IMR-90 (cell line): ENCODE measurements at regions not wholly inside any gene's neighbourhood (a gene's known extent, or its start where the extent isn't known, plus 50 kb on each side); places are given as distances from the start of the nearest gene placed in this dataset.

Source experiments
- ATAC-seq: fragments of 200-7000 bp; cut with Tn5 transposase; 2 replicates; pipeline ENCODE4 v1.9.1; 2020; ENCODE audit warnings: low read depth, mild to moderate bottlenecking, moderate library complexity
- BruUV-seq: library from RNA; stranded (reverse); fragments of 400-500 nt; replicated peaks from 2 replicates; lab custom pipeline; 2021; lab: Mats Ljungman, UMichigan
- CTCF ChIA-PET: fragments of 300-600 bp; formaldehyde crosslinking; extraction: SDS; loops from one replicate; lab custom pipeline; 2021; ENCODE audit warnings: antibody characterized with exemption; lab: Yijun Ruan, JAX
- POLR2A ChIA-PET: fragments of 300-600 bp; sonication (Branson Sonifier 250); formaldehyde crosslinking; loops from one replicate; lab custom pipeline; 2022; ENCODE audit warnings: antibody characterized with exemption; ENCODE audit not compliant: unreplicated experiment; lab: Charles Lee
- DNase-seq: peaks from one replicate; pipeline ENCODE4 v3.0.0; 2013
- H2AFZ ChIP-seq: replicated peaks from 2 replicates; pipeline ENCODE3; 2013; ENCODE audit warnings: low read length, mild to moderate bottlenecking; ENCODE audit not compliant: poor library complexity
- H2AK5ac ChIP-seq: 2 replicates; pipeline ENCODE4 v1.6.1; 2013; ENCODE audit warnings: low read depth, low read length, inconsistent platforms
- H2AK9ac ChIP-seq: replicated peaks from 2 replicates; pipeline ENCODE3; 2013; ENCODE audit warnings: mild to moderate bottlenecking, low read depth, low read length, moderate library complexity; ENCODE audit not compliant: poor library complexity
- H2BK120ac ChIP-seq: 2 replicates; pipeline ENCODE4 v1.6.1; 2013; ENCODE audit warnings: low read depth, low read length, inconsistent platforms
- H2BK15ac ChIP-seq: 3 replicates; pipeline ENCODE4 v1.6.1; 2013; ENCODE audit warnings: low read depth, low read length, inconsistent platforms
- H2BK20ac ChIP-seq: 2 replicates; pipeline ENCODE4 v1.6.1; 2013; ENCODE audit warnings: low read depth, mild to moderate bottlenecking, inconsistent platforms, low read length, moderate library complexity
- H2BK5ac ChIP-seq: 2 replicates; pipeline ENCODE4 v1.6.1; 2013; ENCODE audit warnings: mild to moderate bottlenecking, low read depth, low read length, inconsistent platforms; ENCODE audit not compliant: poor library complexity, severe bottlenecking
- H3K14ac ChIP-seq: replicated peaks from 2 replicates; pipeline ENCODE4 v1.6.1; 2013; ENCODE audit warnings: low read depth, low read length, inconsistent platforms
- H3K18ac ChIP-seq: 2 replicates; pipeline ENCODE4 v1.6.1; 2013; ENCODE audit warnings: low read depth, low read length, control low read depth
- H3K23ac ChIP-seq: 2 replicates; pipeline ENCODE4 v1.6.1; 2013; ENCODE audit warnings: low read depth, low read length, inconsistent platforms
- H3K27ac ChIP-seq: 2 replicates; pipeline ENCODE4 v1.5.1; 2013; ENCODE audit warnings: mild to moderate bottlenecking, control low read depth, low read length; ENCODE audit not compliant: insufficient read depth
- H3K27me3 ChIP-seq: 2 replicates; pipeline ENCODE4 v1.6.1; 2013; ENCODE audit warnings: low read length; ENCODE audit not compliant: control insufficient read depth, insufficient read depth
- H3K36me3 ChIP-seq: 2 replicates; pipeline ENCODE4 v1.6.1; 2013; ENCODE audit warnings: low read length, mixed read lengths; ENCODE audit not compliant: control insufficient read depth, insufficient read depth
- H3K4ac ChIP-seq: 2 replicates; pipeline ENCODE4 v1.6.1; 2013; ENCODE audit warnings: low read depth, low read length, inconsistent platforms
- H3K4me1 ChIP-seq: 2 replicates; pipeline ENCODE4 v1.6.1; 2013; ENCODE audit warnings: low read length, mixed read lengths; ENCODE audit not compliant: control insufficient read depth, insufficient read depth
- H3K4me2 ChIP-seq: 2 replicates; pipeline ENCODE4 v1.6.1; 2013; ENCODE audit warnings: low read depth, mild to moderate bottlenecking, control low read depth, low read length, moderate library complexity
- H3K4me3 ChIP-seq: 2 replicates; pipeline ENCODE4 v1.5.1; 2013; ENCODE audit warnings: low read depth, mild to moderate bottlenecking, control low read depth, low read length, moderate library complexity; ENCODE audit not compliant: insufficient read depth
- H3K56ac ChIP-seq: 2 replicates; pipeline ENCODE4 v1.6.1; 2013; ENCODE audit warnings: low read length, inconsistent platforms; ENCODE audit not compliant: insufficient read depth; ENCODE audit errors: extremely low read depth
- H3K79me1 ChIP-seq, 2 experiments: 2 replicates each; pipeline ENCODE4 v1.6.1; 2013; ENCODE audit warnings: low read length in 2 of 2, inconsistent platforms in 1 of 2, low read depth in 1 of 2
- H3K9ac ChIP-seq: 2 replicates; pipeline ENCODE4 v1.6.1; 2013; ENCODE audit warnings: low read depth, low read length, control low read depth
- H3K9me1 ChIP-seq: 2 replicates; pipeline ENCODE4 v1.6.1; 2013; ENCODE audit warnings: low read length, inconsistent platforms; ENCODE audit not compliant: insufficient read depth
- H3K9me3 ChIP-seq: 2 replicates; pipeline ENCODE4 v1.6.1; 2013; ENCODE audit warnings: low read length; ENCODE audit not compliant: control insufficient read depth, insufficient read depth
- H4K20me1 ChIP-seq: 2 replicates; pipeline ENCODE4 v1.6.1; 2013; ENCODE audit warnings: low read length, inconsistent platforms; ENCODE audit not compliant: insufficient read depth
- H4K5ac ChIP-seq: 2 replicates; pipeline ENCODE4 v1.6.1; 2013; ENCODE audit warnings: mild to moderate bottlenecking, low read depth, low read length, control low read depth
- H4K8ac ChIP-seq, 2 experiments: 2 replicates each; pipeline ENCODE4 v1.6.1; 2013; ENCODE audit warnings: low read depth in 2 of 2, low read length in 2 of 2, control low read depth in 1 of 2, inconsistent platforms in 1 of 2
- H4K91ac ChIP-seq: 2 replicates; pipeline ENCODE4 v1.6.1; 2013; ENCODE audit warnings: low read depth, low read length, inconsistent platforms; ENCODE audit not compliant: insufficient read depth
- BHLHE40 ChIP-seq: fragments of 150-350 bp; IDR thresholded peaks from 2 replicates; pipeline ENCODE4 v1.6.1; 2016; ENCODE audit warnings: mild to moderate bottlenecking, low read depth, low read length
- CEBPB ChIP-seq: IDR thresholded peaks from 2 replicates; pipeline ENCODE4 v1.6.1; 2012; ENCODE audit warnings: low read depth, low read length, improper control_type of control experiment
- CHD1 ChIP-seq: IDR thresholded peaks from 2 replicates; pipeline ENCODE4 v1.6.1; 2012; ENCODE audit warnings: low read depth, low read length, improper control_type of control experiment
- CTCF ChIP-seq: conservative IDR thresholded peaks from 2 replicates; pipeline ENCODE4 v1.5.1; 2012; ENCODE audit warnings: mild to moderate bottlenecking, low read depth, low read length, improper control_type of control experiment
- FOS ChIP-seq: fragments of 150-350 bp; IDR thresholded peaks from 2 replicates; pipeline ENCODE4 v1.6.1; 2016; ENCODE audit warnings: low read depth, low read length
- MAFK ChIP-seq: IDR thresholded peaks from 2 replicates; pipeline ENCODE4 v1.6.1; 2012; ENCODE audit warnings: low read depth, low read length, improper control_type of control experiment
- MAZ ChIP-seq: IDR thresholded peaks from 2 replicates; pipeline ENCODE4 v1.6.1; 2012; ENCODE audit warnings: low read depth, mild to moderate bottlenecking, low read length, improper control_type of control experiment, moderate library complexity, borderline replicate concordance
- MXI1 ChIP-seq: IDR thresholded peaks from 2 replicates; pipeline ENCODE4 v1.6.1; 2012; ENCODE audit warnings: low read depth, mild to moderate bottlenecking, low read length, moderate library complexity, borderline replicate concordance
- NFE2L2 ChIP-seq: fragments of 150-350 bp; IDR thresholded peaks from 2 replicates; pipeline ENCODE4 v1.6.1; 2016; ENCODE audit warnings: low read depth, mild to moderate bottlenecking, low read length
- POLR2A ChIP-seq: IDR thresholded peaks from 2 replicates; pipeline ENCODE4 v1.6.1; 2012; ENCODE audit warnings: mild to moderate bottlenecking, low read depth, low read length
- RAD21 ChIP-seq: IDR thresholded peaks from 2 replicates; pipeline ENCODE4 v1.6.1; 2012; ENCODE audit warnings: low read length, improper control_type of control experiment
- RCOR1 ChIP-seq: IDR thresholded peaks from 2 replicates; pipeline ENCODE4 v1.6.1; 2012; ENCODE audit warnings: mild to moderate bottlenecking, low read length, improper control_type of control experiment; ENCODE audit not compliant: insufficient replicate concordance
- RFX5 ChIP-seq: IDR thresholded peaks from 2 replicates; pipeline ENCODE4 v1.8.0; 2012; ENCODE audit warnings: low read depth, mild to moderate bottlenecking, low read length, moderate library complexity
- SMC3 ChIP-seq: fragments of 150-350 bp; IDR thresholded peaks from 2 replicates; pipeline ENCODE4 v1.6.1; 2016; ENCODE audit warnings: low read depth, mild to moderate bottlenecking, antibody characterized with exemption, low read length, moderate library complexity
- USF2 ChIP-seq: fragments of 150-350 bp; IDR thresholded peaks from 2 replicates; pipeline ENCODE4 v1.6.1; 2017; ENCODE audit warnings: mild to moderate bottlenecking, antibody characterized with exemption, low read length, low read depth
- WGBS, 2 experiments: methylation state at CpG; one replicate each; pipeline versions ENCODE4 v1.1.5 to v1.1.7; 2013; ENCODE audit warnings: missing lambda C conversion rate in 2 of 2; ENCODE audit not compliant: insufficient read length in 1 of 2; ENCODE audit errors: extremely low coverage in 2 of 2; 5-methylcytosine and 5-hydroxymethylcytosine counted together
- dilution Hi-C: fragments of 300-500 bp; cut with HindIII; formaldehyde crosslinking; loops from one replicate; pipeline ENCODE4 v1.14.3; 2018; ENCODE audit warnings: low sequenced_read_pairs; ENCODE audit not compliant: unreplicated experiment
- in situ Hi-C: fragments of 300-500 bp; cut with MboI; formaldehyde crosslinking; loops from 3 replicates; pipeline ENCODE4 v1.14.3; 2019; ENCODE audit warnings: low sequenced_read_pairs, inconsistent platforms, mixed read lengths
- intact Hi-C: fragments of 100-400 bp; cut with micrococcal nuclease; formaldehyde crosslinking; loops from 2 replicates; pipeline ENCODE4 v1.10.0; 2022

- no peak overlapping the region for H4K8ac ChIP-seq
- H2BK20ac ChIP-seq, result peak overlapping the region; percentile 34; the same call in 1 of the 2 replicates
- H2BK5ac ChIP-seq, result no peak overlapping the region
- H3K14ac ChIP-seq, result no peak overlapping the region
- H3K27ac ChIP-seq, result no peak overlapping the region
- H3K36me3 ChIP-seq, result no peaks in the 10 kb centered on the region
- no peaks in the 10 kb centered on the region for H3K27me3 ChIP-seq
- H4K5ac ChIP-seq, result no peak overlapping the region
- H3K4me2 ChIP-seq, result no peak overlapping the region
- H4K20me1 ChIP-seq, result no peaks in the 10 kb centered on the region
- in situ Hi-C loops, result loop anchor here (5.0 to 25.0 kb wide), 3 partner anchors 194 to 709 kb away; no protein-coding TSS in a partner anchor
- H4K91ac ChIP-seq, result no peak overlapping the region; the same call in 1 of the 2 replicates
- BruUV-seq, result no TSS peak
- dilution Hi-C loops, result no loop called here
- no peak overlapping the region for H3K4me3 ChIP-seq
- 100% methylated on average over 1 of the region's 10 CpGs; no CpG with 5 or more reads in 1 of the 2 experiments for WGBS, 2 experiments
- H2AK5ac ChIP-seq, result peak overlapping the region; percentile 21; the same call in 1 of the 2 replicates
- H3K4ac ChIP-seq, result no peak overlapping the region
- peak overlapping the region; percentile 56; the same call in 1 of the 3 replicates for H2BK15ac ChIP-seq
- peaks cover 4% of the 10 kb centered on the region; the same call in 1 of the 2 replicates for H3K4me1 ChIP-seq
- DNase-seq, result no peak
- H3K56ac ChIP-seq, result no peak overlapping the region; the same call in 1 of the 2 replicates
- CTCF ChIA-PET, result interaction anchor here (1.1 to 2.4 kb wide), 3 partner anchors 17 to 459 kb away, joined by 3 to 7 read pairs (median 6); no protein-coding TSS in a partner anchor
- intact Hi-C loops, result loop anchor here (1.0 to 10.0 kb wide), 4 partner anchors 131 to 457 kb away; no protein-coding TSS in a partner anchor
- H2BK120ac ChIP-seq, result peak overlapping the region; percentile 1; the same call in 1 of the 2 replicates
- H2AK9ac ChIP-seq, result no peak overlapping the region
- 0 out of 2 replicates have a peak, but pooled peaks cover 3% of the 10 kb centered on the region for H3K9me1 ChIP-seq
- no peak overlapping the region for H3K23ac ChIP-seq
- POLR2A ChIA-PET, result no interaction called here
- no peaks in the 10 kb centered on the region for H3K9me3 ChIP-seq
- H3K79me1 ChIP-seq, result no peaks in the 10 kb centered on the region
- ATAC-seq, result no peak
- no peak overlapping the region for H2AFZ ChIP-seq
- no peak overlapping the region for H3K9ac ChIP-seq
- H3K18ac ChIP-seq, result no peak overlapping the region; the same call in 1 of the 2 replicates
- no peak for TF ChIP-seq BHLHE40
- no peak for TF ChIP-seq USF2
- no peak for TF ChIP-seq RCOR1
- TF ChIP-seq CHD1, result no peak
- TF ChIP-seq MAFK, result no peak
- TF ChIP-seq MAZ, result no peak
- TF ChIP-seq SMC3, result no peak
- TF ChIP-seq CTCF, result no peak
- TF ChIP-seq CEBPB, result no peak
- TF ChIP-seq POLR2A, result no peak
- no peak for TF ChIP-seq RFX5
- TF ChIP-seq FOS, result no peak
- TF ChIP-seq RAD21, result no peak
- TF ChIP-seq MXI1, result no peak
- TF ChIP-seq NFE2L2, result no peak
These were observed 176.9 kb upstream of the FAM20A start for GRCh38 chr17:68777856-68778694.
